SIG-M5 treated with dmso at 0.1 percent for 504 hours (cell line): ENCODE measurements at regions not wholly inside any gene's neighbourhood (a gene's known extent, or its start where the extent isn't known, plus 50 kb on each side); places are given as distances from the start of the nearest gene placed in this dataset.

ENCODE experiments used
- DNase-seq: peaks from one replicate; lab custom pipeline; 2025; ENCODE audit not compliant: unreplicated experiment; lab: John Stamatoyannopoulos, UW

DNA sequence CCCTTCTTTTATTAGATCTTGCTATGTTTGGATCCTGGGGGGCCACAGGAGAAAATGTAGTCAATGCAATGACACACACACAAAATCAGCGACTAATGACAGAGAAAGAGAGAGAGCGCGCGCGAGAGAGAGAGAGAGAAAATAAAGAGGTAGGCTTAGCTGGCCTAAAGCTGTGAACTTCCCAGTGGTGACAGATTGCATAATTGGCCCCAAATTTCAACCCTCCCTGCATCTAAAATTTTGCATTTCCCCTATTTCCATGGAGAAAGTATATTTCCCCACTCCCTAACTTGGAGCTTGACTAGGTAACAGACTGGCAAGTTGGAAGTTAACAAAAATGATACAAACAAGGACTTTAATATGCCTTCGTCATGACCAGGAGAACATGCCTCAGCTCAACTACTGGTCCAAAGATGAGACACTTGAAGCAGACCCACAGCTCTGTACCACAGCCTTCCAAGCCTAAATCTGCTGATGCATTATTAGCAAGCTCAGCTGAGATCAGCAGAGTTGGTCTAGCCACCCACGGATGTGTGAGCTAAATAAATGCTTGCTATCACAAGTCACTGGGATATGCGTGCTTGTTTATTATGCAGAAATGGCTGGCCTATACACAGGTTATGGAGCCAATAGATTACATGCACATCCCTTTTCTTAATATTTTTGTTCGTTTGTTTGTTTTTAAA lies 118.1 kb upstream of the PRDM1 start:
- no peak for DNase-seq

DNA sequence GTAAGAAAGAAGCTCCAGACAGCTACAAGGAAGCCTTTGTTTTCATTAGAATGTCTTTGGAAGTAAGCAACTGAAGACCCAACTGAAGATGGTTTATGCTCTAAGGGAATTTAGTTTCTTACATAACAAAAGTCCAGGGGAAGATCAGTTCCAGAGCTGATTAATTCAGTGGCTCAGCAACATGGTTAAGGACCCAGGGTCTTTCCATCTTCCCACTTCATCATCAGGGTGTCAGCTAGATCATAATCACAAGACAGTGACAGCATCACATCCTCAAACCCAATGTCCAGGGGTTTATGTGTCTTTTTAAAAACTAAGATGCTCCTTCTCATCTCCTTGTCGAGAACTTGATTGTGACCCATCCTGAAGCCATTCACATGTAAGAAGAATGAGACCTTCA lies 119.7 kb upstream of the PRDM1 start:
- no peak for DNase-seq

DNA sequence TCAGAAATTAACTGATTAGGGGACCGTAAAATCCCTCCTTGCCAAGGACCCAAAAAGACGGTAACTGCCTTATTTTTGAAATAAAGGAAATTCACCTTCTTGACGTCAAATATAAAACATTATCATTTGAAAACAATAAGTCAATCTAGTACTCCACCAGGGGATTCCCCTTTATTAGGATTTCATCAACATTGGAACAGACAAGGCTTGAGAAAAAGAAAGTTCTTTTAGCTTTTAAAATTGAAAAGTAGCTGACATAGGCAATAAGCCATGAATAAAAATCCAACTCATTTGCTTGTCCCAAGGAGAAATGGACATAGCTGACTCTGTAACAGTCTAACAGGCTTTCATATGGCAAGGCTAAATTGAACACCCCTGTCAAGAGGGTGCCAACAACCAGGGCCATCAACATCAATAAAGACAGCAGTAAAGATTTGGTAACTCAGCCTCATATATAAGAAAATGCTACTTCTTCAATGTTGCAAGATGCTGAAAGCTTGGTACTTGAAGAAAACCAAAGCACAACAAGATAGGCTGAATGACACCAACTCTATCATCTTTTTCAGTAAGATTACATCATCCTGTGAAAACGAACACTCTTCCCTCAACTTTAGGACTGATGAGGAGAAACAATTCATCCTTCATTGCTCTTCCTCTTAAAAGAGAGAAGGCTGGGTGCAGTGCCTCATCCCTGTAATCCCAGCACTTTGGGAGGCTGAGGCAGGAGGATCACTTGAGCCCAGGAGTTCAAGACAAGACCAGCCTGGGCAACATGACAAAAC lies 121.0 kb upstream of the PRDM1 start:
- no peak for DNase-seq

DNA sequence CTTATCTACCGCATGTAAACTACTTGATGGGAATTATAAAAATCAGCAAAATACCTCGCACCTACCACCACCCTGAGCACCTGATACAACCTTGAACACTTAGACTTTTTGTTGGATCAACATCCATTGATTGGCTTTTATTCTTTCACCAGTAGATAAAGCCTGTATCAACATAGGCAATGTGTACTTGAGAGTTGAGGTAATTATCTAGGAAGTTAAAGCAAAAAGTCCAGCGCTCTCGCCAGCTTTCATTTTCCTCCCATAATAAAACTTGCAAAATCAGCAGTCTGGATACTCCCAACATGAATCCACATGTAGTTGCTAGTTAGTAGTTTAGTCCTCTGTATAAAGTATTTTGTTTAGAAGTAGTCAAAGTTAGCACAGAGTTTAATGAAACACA lies 132.0 kb upstream of the PRDM1 start:
- DNase-seq = no peak

DNA sequence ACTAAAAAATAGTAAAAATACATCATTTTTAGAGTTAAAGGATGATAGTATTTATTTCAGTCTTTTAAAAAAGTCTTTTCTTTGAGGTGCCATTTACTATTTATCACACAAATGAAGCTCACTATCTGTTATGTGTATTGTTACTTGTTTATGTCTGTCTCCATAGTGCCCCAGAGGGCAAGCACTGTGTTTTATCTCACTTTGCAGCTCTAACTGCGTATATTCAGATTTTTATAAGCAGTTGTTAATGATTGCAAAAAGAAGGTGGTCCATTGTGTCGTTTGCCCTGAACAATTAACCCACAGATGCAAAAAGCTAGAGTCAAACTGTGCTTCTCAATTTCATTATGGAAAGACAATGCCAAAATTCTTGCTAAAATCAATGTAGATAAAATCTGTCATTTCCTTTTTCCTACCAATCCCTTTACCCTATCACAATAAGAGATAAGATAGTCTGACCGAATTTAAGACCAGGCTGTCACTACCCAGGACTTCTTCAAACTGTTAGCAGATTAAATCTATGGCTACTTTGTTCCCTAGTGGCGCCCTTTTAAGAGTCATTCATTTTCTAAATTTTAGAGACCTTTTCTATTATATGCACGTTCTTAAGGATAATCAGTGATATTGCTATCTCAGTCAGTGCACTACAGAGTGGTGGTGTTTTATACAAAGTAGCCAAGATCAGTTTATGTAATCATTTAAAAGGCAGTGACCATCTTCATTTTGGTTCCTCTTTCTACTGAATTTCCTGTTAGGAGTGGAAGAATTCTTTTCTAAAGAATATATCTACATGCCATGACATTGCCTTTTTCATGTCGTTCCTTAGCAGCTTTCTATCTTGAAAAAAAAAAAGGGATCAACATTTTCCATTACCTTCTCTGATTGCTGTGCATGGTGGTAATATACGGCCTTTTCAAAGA lies 133.1 kb upstream of the PRDM1 start:
- no peak for DNase-seq

DNA sequence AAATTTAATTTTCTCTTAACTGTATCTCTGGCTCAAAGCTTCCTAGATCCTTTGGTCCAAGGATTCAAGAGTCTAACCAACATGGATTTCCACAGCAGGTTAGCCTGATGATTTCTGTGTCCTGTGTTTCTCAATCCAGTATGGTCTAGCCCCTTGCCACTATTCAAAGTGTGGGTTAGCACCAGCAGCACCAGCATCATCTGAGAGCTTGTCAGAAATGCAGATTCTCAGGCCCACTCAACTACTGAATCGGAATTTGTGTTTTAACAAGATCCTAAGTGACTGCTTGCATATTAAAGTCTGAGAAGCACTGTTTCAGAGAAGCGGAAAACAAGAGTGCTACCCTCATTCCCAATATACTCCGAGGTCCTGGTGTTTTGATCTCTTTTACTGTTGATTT lies 133.8 kb upstream of the PRDM1 start:
- no peak for DNase-seq

DNA sequence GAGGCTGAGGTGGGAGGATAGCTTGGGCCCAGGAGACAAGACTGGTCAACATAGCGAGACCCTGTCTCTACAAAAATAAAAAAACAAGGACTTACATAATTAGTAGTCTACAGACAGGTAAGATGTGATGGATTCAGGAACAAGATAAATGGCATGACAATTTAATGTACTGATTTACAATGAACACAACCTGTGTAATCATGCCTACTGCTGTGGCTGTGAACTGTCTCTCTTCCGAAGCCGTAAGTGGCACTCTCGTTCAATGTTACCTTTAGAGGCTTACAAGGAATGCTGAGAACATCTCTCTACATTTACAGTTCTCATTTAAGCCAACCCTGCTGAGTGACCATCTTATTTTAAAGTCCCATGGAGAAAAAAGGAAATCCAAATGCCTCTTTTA lies 134.8 kb upstream of the PRDM1 start:
- no peak for DNase-seq

DNA sequence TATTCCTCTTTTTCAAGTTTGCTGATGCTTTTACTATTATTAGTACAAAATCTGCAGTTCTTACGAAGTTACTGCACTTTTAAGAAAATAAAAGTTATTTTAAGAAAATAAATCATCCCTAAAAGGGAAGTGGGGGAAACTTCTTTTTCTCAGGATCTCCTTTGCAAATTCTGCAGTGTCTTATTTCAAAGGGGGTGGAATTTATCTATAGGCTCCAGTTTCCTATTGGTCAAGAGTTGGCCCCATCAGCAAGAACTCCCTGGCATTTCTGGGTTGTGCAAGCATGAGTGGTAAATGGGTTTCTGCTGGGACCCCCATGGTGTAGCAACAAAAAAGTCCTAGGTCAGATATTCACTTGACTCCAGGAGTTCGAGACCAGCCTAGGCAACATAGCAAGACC lies 136.3 kb upstream of the PRDM1 start:
- DNase-seq = peak; percentile 4

DNA sequence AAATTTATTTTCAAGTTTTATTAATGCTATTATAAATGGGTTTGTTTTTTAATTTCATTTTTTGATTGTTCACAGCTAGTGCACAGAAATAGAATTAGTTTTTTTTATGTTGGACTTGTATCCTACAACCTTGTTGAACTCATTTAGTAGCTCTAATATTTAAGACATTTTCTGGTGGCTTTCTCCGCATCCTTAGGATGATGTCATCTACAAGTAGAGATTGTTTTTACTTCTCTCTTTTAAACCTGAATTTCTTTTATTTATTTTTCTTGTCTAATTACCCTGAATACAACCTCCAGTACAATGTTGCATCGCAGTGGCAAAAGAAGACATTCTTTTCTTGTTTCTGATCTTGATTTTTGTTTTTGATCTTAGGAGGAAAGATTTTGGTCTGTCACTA lies 142.6 kb upstream of the PRDM1 start:
- no peak for DNase-seq

DNA sequence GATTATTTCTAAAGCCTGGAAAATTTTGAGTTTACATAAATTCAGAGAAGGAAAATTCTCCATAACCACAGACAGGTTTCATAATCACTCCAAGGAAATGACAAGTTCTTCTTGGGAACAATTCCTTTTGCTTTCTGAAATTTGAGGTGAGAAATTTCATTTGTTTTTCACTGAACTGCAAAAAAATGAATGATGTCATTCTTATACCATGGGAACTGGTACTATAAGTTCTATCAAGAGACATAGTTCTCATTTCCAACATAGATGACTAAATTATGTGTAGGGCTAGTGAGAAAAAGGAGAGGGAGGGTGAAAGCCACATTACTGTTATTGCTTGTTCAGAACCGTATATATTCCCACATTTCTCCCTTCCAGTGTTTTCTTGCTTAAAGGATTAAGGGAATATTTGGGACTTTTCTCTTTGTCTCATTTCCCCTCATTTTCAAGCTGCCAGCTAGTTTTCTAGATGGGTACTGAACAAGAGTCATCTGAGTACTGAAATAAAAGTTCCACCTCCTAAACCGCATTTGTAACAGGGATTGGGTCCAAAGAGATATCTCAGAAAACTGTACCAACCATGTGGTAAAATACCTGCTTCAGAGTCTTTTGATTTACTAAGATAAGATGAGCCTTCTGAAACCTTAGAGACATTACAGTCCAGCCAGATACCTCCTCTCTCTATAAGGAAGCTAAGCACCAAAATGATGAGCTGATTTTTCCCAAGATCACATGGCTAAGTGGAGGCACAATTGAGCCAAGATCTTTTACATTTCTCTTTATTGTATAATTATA lies 144.3 kb upstream of the PRDM1 start:
- DNase-seq = no peak

DNA sequence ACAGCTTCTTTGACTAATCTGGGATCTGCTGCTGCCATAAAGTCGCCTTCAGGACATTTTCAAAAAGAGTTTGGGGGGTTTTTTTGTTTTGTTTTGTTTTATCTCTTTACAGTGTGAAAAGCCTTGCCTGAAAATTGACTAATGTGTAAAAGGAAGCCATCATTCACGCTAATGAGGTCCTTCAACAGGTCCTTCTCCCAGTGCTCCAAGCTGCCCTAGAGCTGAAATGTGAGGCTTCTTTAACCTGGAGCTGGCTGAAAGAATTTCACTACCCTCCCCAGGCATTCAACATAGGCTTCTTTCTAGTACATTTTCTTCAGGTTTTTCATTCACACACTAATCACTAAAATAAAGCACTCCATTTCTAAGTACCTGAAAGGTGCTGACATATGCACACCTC lies 145.1 kb upstream of the PRDM1 start:
- no peak for DNase-seq

DNA sequence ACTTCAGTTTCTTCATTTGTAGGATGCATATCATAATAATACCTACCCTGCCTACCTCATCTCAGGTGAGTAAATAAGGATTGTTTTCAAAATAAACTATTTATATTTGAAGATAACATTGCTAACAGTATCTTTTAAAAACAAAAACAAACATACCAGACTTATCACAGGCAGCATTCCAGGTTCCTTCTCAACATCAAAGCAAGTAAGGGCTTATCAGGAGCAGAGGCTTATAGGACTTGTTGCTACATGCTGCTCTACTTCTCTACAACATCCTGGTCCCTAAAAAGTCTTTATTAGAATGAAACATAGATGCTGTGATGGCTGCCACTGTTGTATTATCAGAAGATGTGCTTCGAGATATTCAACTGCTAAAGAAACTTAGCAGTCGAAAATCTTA lies 149.2 kb upstream of the PRDM1 start:
- DNase-seq = no peak

DNA sequence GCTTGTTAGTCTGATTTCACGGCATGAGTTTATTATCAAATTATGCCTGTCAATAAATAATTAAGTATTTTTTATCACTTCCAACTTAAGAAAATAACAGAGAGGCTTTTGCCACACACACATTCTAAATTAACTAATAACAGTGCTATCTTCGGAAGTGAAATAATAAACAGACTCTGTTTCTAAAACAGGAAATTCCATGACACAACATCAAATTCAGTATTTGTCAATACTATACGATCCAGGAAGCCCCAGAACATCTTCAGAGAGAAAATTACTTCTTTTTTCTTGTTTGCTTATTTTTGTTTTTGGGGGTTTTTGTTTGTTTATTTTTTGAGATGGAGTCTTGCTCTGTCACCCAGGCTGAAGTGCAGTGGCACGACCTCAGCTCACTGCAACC lies 150.7 kb upstream of the PRDM1 start:
- no peak for DNase-seq

DNA sequence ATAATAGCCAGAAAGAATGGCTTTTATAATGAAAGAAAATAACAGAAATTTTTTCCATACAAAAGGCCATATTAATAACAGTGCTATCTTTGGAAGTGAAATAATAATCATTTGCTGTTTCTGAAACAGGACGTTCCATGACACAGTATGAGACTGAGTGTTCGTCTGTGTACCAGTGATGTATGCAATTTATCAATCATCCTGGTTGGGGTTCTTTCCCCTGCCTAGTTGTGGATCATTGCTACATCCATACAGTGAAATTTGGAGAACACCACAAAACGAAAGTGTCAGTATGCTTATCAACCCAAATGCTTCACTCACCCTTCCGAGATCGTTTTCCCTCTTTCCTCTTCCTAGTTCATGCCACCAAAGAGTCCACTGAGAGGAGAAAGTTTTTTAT lies 151.4 kb upstream of the PRDM1 start:
- DNase-seq = no peak

DNA sequence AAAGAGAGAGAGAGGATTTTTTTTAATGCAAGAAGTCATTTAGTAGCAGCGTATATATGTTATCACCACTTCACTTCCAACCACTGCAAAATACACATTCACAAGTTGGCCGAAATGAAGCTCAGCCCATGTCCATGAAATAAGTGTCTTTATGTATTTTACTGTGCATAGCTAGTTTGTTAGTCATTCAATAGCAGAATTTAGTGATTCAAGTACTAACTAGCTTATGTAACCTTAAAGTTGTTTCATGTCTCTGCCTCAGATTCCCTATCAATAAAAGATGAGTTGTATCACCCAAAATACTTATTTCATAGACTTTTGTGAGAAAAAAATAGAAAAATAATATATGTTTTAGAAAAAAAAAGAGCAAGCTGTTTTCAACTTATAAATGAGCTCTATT lies 153.7 kb upstream of the PRDM1 start:
- no peak for DNase-seq

DNA sequence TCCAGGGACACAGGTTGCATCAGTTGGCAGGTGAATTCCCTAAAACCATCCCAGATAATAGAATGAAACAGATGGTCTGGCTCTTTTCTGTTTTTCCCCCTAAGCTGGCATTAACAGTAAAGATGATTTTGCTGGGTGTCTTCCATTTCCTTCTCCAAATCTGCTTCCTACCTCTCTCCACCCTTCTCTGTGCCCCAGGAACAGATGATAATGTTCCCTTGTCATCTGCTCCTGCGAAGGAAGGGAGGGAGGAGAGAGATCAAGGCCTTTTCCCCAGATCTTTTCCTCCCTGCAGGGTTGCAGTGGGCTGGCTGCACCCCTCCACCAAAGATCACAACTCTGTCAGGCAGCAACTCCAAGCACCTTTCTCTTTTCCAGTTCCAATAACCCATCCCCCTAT lies 156.5 kb upstream of the PRDM1 start:
- DNase-seq = no peak

DNA sequence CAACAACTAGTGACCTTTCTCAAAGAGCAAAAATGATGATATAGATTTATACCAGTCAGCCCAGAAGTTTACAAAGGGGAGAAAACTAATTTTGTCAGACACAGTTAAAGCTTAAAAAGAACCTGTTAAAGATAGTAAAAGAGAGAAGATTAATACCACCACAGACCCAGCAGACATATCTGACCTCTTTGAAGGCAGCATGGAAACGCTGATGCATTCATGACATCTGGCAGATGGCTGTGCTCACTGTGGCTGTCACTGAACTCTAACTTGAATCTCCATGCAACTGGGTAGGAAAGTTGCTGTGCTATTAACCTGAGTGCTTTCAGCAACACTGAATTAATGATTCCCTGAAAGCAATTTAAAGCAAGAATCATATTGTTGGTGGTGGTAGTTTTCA lies 159.8 kb upstream of the PRDM1 start:
- no peak for DNase-seq

DNA sequence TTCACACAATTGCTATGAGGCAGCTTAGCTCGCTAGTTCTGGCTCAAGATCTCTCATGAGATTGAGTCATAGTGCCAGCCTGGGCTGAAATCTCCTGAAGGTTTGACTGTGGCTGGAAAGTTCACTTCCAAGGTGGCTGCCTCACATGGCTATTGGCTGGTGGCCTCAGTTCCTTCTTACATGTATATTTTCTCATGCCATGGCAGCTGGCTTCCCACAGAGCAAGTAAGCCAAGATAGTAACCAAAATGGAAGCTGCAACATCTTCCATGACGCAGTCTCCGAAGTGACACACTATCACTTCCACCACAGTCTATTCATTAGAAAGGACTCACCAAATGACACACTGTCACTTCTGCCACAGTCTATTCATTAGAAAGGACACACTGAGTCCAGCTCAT lies 160.4 kb upstream of the PRDM1 start:
- no peak for DNase-seq

DNA sequence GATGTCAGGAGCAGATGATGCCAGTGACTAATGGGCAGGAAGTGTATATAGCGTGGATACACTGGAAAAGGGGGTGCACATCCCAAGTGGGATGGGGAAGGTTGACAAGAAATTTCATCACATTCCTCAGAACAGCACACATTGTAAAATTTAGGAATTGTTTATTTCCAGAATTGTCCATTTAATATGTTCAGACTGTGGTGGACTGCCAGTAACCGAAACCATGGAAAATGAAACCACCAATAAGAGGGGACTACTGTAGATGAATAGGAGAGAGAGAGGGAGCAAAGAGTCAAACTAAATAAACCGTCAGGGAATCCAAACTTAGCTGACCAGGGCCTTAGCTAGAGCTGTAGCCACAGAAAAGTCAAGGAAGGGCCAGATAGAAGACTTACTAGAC lies 164.4 kb upstream of the PRDM1 start:
- DNase-seq = no peak

DNA sequence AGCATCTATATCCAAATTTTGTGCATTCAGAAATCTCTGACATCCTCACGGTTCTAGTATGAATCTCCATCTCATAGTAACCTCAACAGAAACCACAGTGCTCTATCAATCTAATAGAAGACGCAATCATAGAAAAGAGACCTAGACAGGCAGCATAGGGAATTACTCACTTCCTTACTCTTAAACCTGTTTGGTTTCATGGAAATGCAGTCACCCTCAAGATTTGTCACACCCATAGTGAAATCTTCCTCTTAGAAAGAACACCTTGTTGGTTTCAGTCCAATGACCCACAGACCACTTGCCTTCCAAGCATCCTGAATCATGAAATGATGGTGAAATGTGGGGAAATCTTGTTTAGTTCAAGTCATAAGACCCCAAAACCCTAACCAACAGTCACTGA lies 166.1 kb upstream of the PRDM1 start:
- DNase-seq = no peak

DNA sequence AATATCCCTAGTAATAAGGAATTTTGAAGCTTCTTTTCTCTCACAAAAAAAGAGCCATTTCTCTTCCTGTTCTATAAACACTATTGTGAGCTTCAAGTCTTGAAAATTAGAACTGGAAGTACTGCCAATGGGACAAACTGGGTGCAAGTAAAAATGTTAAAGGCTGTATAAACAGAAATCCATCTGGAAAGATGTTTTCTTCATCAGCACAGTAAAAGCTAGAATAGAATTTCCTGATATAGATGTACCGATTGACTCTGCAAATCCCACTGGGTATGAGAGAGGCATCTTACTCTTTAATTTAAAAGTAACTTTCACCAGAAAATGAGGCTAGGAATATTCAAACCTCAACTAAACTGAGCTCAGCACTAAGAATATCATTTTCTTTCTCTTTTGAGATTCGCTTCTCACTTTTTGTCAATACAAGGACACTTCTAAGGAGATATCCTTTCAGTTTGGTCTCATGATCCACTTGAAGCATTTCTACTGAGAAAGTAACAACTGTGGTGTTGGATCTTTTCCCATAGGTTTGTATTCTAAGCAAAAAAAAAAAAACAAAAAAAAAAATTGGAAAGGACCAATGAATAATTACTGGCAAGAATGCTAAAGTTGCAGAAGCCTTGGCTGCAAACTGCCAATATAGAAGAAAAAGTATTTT lies 169.0 kb upstream of the PRDM1 start:
- no peak for DNase-seq
